ENCODE measurements at regions not wholly inside any gene's neighbourhood (a gene's known extent, or its start where the extent isn't known, plus 50 kb on each side); places are given as distances from the start of the nearest gene placed in this dataset.

DNA sequence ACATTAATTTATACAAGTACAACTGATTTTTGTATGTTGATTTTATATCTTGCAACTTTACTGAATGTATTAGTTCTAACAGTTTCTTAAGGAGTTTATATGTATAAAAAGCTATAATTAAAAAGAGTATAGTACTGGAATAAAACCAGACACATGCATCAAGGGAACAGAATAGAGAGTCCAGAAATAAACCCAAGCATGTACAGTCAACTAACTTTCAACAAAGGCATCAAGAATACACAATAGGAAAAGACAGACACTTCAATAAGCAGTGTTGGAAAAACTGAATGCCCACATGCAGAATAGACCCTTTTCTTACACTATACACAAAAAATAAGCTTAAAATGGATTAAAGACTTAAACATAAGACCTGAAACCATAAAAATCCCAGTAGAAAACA, 170.9 kb downstream of the ICE1 start:
- no peak overlapping the region for H3K9ac ChIP-seq (ENCODE audit: low read length)
- no peaks in the 10 kb centered on the region for H3K36me3 ChIP-seq (ENCODE audit: insufficient read depth, low read length)
- H3K79me2 ChIP-seq (ENCODE audit: insufficient read depth, low read length): no peaks in the 10 kb centered on the region
- no peak for TF ChIP-seq EZH2 (IDR thresholded peaks at IDR 0.05; ENCODE audit: borderline replicate concordance, low read length)
- TF ChIP-seq, protein P1, sequence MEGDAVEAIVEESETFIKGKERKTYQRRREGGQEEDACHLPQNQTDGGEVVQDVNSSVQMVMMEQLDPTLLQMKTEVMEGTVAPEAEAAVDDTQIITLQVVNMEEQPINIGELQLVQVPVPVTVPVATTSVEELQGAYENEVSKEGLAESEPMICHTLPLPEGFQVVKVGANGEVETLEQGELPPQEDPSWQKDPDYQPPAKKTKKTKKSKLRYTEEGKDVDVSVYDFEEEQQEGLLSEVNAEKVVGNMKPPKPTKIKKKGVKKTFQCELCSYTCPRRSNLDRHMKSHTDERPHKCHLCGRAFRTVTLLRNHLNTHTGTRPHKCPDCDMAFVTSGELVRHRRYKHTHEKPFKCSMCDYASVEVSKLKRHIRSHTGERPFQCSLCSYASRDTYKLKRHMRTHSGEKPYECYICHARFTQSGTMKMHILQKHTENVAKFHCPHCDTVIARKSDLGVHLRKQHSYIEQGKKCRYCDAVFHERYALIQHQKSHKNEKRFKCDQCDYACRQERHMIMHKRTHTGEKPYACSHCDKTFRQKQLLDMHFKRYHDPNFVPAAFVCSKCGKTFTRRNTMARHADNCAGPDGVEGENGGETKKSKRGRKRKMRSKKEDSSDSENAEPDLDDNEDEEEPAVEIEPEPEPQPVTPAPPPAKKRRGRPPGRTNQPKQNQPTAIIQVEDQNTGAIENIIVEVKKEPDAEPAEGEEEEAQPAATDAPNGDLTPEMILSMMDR (IDR thresholded peaks at IDR 0.05; ENCODE audit: low read length): no peak
- no peak overlapping the region for H3K27ac ChIP-seq (ENCODE audit: low read depth, low read length, poor library complexity, severe bottlenecking)
- no peaks in the 10 kb centered on the region for H3K9me3 ChIP-seq (ENCODE audit: low read length)
- H2AFZ ChIP-seq (ENCODE audit: low read length): no peak overlapping the region
- H3K4me1 ChIP-seq (ENCODE audit: insufficient read depth, low read length, severe bottlenecking): no peaks in the 10 kb centered on the region
- no peaks in the 10 kb centered on the region for H3F3A ChIP-seq (ENCODE audit: insufficient read depth, low read length)
- no peaks in the 10 kb centered on the region for H3K27me3 ChIP-seq (ENCODE audit: insufficient read depth, low read length)
- no peak overlapping the region for H3K4me2 ChIP-seq (ENCODE audit: low read length)
- H4K20me1 ChIP-seq (ENCODE audit: insufficient read depth, low read length): no peaks in the 10 kb centered on the region
- no peak overlapping the region for H3K4me3 ChIP-seq (ENCODE audit: low read depth, low read length, poor library complexity, severe bottlenecking)
- no peaks in the 10 kb centered on the region for H3K9me2 ChIP-seq (ENCODE audit: low read depth, low read length)

DNA sequence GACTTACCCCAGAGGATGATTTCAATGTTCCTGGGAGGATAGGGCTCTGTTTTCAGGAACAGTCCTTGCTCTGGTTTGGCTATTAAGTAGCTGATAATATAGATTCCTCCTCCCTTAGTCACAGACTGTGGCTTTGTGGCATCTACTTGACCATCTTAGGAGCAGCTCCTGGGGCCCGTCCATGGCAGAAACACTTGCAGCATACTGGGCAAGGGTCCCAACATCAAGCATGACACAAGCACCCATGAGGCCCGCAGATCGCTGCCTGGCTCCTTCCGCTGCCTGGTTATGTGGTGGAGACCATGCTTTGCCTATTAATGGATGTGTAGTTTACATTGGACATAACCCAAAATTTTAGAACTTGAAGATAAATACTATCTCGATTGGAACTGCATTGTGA, 170.1 kb downstream of the ICE1 start:
- Histone ChIP-seq H3K4me3 (ENCODE audit: low read depth, low read length, poor library complexity, severe bottlenecking) (no peak overlapping the region), H3K4me2 (ENCODE audit: low read length) (no peak overlapping the region), H3K9me3 (ENCODE audit: low read length) (no peaks in the 10 kb centered on the region), H3K27me3 (ENCODE audit: insufficient read depth, low read length) (no peaks in the 10 kb centered on the region), H3K9ac (ENCODE audit: low read length) (no peak overlapping the region), H3K9me2 (ENCODE audit: low read depth, low read length) (no peaks in the 10 kb centered on the region), H3F3A (ENCODE audit: insufficient read depth, low read length) (no peaks in the 10 kb centered on the region), H3K36me3 (ENCODE audit: insufficient read depth, low read length) (no peaks in the 10 kb centered on the region), H3K79me2 (ENCODE audit: insufficient read depth, low read length) (no peaks in the 10 kb centered on the region), H3K4me1 (ENCODE audit: insufficient read depth, low read length, severe bottlenecking) (no peaks in the 10 kb centered on the region), H2AFZ (ENCODE audit: low read length) (no peak overlapping the region), H4K20me1 (ENCODE audit: insufficient read depth, low read length) (no peaks in the 10 kb centered on the region), H3K27ac (ENCODE audit: low read depth, low read length, poor library complexity, severe bottlenecking) (no peak overlapping the region)
- TF ChIP-seq EZH2 (IDR thresholded peaks at IDR 0.05; ENCODE audit: borderline replicate concordance, low read length): no peak
- TF ChIP-seq, protein P1 (IDR thresholded peaks at IDR 0.05; ENCODE audit: low read length): no peak

DNA sequence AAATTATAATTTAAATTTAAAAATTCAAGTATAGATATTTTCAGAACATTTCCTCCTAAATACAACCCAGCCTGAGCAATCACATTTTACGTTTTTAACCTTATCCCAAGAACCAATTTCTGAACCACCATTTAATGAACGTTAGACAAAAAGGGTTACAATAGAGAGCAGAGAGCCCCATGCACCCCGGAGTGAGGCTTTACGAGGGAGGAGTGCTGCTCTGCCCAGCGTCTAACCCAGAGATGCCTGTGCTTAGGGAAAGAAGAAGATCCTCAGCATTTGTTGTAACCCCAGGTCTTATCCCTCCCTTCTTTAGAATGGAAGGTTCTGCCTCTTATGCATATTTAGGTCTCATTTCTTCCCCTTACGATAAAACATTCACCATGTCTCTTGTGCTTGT, 169.1 kb downstream of the ICE1 start:
- H3K9ac ChIP-seq (ENCODE audit: low read length): no peak overlapping the region
- no peaks in the 10 kb centered on the region for H3K79me2 ChIP-seq (ENCODE audit: insufficient read depth, low read length)
- H3K9me3 ChIP-seq (ENCODE audit: low read length): no peaks in the 10 kb centered on the region
- no peak overlapping the region for H2AFZ ChIP-seq (ENCODE audit: low read length)
- no peak overlapping the region for H3K27ac ChIP-seq (ENCODE audit: low read depth, low read length, poor library complexity, severe bottlenecking)
- no peaks in the 10 kb centered on the region for H3K4me1 ChIP-seq (ENCODE audit: insufficient read depth, low read length, severe bottlenecking)
- no peaks in the 10 kb centered on the region for H4K20me1 ChIP-seq (ENCODE audit: insufficient read depth, low read length)
- no peak overlapping the region for H3K4me3 ChIP-seq (ENCODE audit: low read depth, low read length, poor library complexity, severe bottlenecking)
- no peaks in the 10 kb centered on the region for H3K27me3 ChIP-seq (ENCODE audit: insufficient read depth, low read length)
- TF ChIP-seq EZH2 (IDR thresholded peaks at IDR 0.05; ENCODE audit: borderline replicate concordance, low read length): no peak
- TF ChIP-seq, protein P1 (IDR thresholded peaks at IDR 0.05; ENCODE audit: low read length): no peak
- no peak overlapping the region for H3K4me2 ChIP-seq (ENCODE audit: low read length)
- H3K36me3 ChIP-seq (ENCODE audit: insufficient read depth, low read length): no peaks in the 10 kb centered on the region
- H3F3A ChIP-seq (ENCODE audit: insufficient read depth, low read length): no peaks in the 10 kb centered on the region
- H3K9me2 ChIP-seq (ENCODE audit: low read depth, low read length): no peaks in the 10 kb centered on the region
